GM21786 (cell line): ENCODE measurements at regions not wholly inside any gene's neighbourhood (a gene's known extent, or its start where the extent isn't known, plus 50 kb on each side); places are given as distances from the start of the nearest gene placed in this dataset.

ENCODE experiments used
- ATAC-seq: cut with Tn5 transposase; IDR thresholded peaks from one replicate; pipeline ENCODE4 v1.9.1; 2021; ENCODE audit not compliant: unreplicated experiment

GRCh38 chr6:168737014-168737413, 296.0 kb downstream of the SMOC2 start:
- ATAC-seq, result no peak

GRCh38 chr6:168736039-168736438, 295.1 kb downstream of the SMOC2 start:
- no peak for ATAC-seq

GRCh38 chr6:168735268-168735949, 294.4 kb downstream of the SMOC2 start:
- ATAC-seq, result no peak

DNA sequence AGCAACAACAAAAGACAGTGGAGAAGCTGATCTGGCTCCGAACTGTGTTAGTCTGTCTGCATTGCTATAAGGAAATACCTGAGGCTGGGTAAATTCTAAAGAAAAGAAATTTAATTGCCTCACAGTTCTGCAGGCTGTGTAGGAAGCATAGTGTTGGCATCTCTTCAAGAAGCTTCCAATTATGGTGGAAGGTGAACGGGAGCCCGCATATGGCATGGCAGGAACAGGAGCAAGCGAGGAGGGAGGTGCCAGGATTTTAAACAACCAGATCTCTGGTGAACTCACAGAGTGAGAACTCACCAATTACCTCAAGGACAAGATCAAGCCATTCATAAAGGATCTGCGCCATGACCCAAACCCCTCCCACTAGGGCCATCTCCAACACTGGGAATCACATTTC, 293.5 kb downstream of the SMOC2 start:
- no peak for ATAC-seq

DNA sequence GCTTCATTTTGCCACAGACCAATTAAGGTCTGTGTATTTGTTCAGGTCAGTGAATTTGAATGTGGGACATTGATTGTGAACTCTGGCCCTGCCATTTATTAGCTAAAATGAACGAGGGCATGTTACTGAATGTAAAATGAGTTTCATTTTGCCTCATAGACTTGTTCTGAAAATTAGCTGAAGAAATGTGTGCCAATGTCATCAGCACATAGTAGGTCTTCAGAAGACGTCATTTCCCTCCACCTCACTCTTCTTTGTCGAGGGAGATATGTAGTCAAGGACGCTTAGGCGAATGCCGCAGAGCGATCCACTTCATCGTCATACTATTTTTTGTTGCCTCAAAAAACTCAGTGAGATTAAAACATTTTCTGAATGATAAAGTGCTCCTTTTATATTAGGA, 291.7 kb downstream of the SMOC2 start:
- no peak for ATAC-seq

DNA sequence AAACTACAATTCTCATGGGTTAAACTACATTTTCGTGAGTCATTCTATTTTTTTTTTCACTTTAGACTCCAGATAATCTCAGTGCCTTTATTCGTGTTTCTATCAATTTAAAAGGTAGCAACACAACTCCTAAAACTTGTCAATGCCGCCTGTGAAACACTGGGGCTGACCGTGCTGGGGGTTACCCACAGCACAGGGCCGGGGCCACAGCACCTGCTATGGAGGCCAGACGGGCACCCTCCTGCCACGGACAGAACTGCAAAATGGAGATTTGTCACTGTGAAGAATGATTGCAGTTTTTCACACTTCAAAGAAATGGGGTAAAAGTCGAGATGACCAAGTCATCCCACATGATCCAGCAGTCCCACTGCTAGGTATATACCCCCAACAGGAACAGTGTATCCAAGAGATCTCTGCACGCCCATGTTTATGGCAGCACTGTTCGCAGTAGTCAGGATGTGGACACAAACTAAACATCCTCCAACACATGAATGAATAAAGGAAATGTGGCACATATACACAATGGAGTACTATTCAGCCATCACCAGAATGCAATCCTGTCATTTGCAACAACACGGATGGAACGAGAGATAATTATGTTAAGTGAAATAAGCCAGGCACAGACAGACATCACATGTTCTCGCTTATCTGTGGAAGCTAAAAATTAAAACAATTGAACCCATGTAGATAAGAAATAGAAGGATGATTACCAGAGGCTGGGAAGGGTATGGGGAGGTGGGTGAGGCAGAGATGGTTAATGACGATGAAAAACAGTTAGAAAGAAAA, 290.1 kb downstream of the SMOC2 start:
- no peak for ATAC-seq

DNA sequence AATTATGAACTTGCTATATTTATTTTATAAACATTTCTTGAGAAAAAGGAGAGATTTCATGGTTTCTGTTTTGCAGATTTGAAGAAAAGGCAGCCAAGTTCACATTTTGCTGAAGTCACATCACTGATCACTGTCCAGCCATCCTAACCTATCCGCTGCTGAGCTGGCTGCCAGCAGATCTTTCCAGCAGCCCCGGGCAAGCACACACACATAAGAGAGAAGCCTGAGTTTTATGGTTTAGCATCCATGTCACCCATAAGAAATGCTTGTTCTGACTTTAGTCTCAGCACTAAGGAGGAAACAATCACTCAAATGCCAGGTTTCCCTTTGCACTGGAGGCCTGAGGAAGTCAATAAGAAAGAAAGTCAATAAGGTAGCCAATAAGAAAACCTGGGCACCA, 287.1 kb downstream of the SMOC2 start:
- ATAC-seq, result no peak

- no peak for ATAC-seq
Observed at GRCh38 chr6:168726312-168726856, 285.4 kb downstream of the SMOC2 start.

- ATAC-seq, result no peak
Observed at GRCh38 chr6:168725802-168726201, 284.8 kb downstream of the SMOC2 start.

GRCh38 chr6:168724669-168725570, 283.9 kb downstream of the SMOC2 start:
- ATAC-seq, result no peak

DNA sequence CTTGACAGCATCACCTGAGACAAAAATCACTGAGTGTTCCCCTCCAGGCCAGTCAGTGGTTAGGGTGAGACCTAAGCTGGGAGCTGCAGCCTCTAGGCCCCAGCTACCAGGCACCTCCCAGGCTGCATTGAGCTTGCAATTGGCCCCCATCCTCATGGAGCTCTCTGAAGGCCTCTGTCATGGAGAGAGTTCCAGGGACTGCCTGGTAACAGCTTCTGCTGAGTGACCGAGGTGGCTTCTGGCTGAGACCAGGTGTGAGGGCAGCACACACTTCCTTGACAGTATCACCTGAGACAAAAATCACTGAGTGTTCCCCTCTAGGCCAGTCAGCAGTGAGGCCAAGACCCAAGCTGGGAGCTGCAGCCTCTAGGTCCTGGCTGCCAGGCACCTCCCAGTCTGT, 283.0 kb downstream of the SMOC2 start:
- no peak for ATAC-seq

DNA sequence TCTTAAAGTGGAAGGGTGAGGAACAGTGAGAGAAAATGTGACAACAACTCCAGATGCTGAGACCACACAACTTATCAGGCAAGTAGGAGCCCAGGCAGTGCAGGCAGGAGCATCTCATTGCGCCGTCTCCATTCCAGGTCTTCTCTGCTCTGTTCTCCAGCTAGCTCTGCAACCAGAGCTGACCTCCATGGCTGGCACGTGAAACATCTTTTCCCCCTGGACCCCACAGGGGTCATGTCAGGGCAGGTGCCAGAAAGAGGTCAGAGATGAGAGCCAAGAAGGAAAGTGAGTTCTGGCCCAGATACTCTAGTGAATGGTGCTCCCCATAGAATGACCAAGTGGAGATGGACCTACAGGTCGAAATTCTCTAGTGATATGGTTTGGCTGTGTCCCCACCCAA, 281.4 kb downstream of the SMOC2 start:
- ATAC-seq, result no peak

- ATAC-seq, result no peak
Observed at GRCh38 chr6:168721571-168721970, 280.6 kb downstream of the SMOC2 start.

DNA sequence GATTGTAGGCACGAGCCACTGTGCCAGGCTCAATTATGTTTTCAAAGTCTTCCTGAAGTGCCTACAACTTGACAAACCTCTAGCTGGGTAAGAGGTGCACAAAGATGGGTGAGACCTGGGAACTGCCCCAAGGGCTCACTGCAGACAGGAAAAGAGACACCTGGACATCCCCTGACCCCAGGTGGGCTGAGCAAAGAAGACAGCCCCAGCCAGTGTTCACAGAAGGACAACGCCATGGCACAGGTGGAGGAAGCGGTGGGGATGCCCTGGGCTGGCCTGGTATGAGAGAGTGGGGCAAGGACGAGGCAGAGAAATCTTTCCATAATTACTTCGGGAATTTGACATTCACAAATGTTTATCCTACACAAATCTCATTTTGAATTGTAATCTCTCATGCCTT, 278.9 kb downstream of the SMOC2 start:
- no peak for ATAC-seq

- ATAC-seq, result no peak
Observed at GRCh38 chr6:168718821-168719475, 278.0 kb downstream of the SMOC2 start.
